ENCODE measurements at regions not wholly inside any gene's neighbourhood (a gene's known extent, or its start where the extent isn't known, plus 50 kb on each side); places are given as distances from the start of the nearest gene placed in this dataset.

- TF ChIP-seq CTCF (IDR thresholded peaks at IDR 0.05) = peak in 1 of 5 experiments; percentile 19
- TF ChIP-seq POLR2A (IDR thresholded peaks at IDR 0.05) = no peak
Observed at GRCh38 chr1:56255516-56256152, 323.7 kb downstream of the PLPP3 start.

Data from tibial nerve (tissue), 3 donors.